Fibroblast of lung (primary cell): ENCODE measurements at regions not wholly inside any gene's neighbourhood (a gene's known extent, or its start where the extent isn't known, plus 50 kb on each side); places are given as distances from the start of the nearest gene placed in this dataset.

ENCODE experiments used
- DNase-seq, 2 donors: peaks; one replicate each; pipeline versions ENCODE4 v3.0.0 to v3.0.0-alpha.2; 2010; ENCODE audit warnings: low read depth in 2 of 2
- H2AFZ ChIP-seq: 2 replicates; pipeline ENCODE4 v1.5.1; 2012; ENCODE audit warnings: low read length, control low read depth, inconsistent platforms
- H3K27ac ChIP-seq: 2 replicates; pipeline ENCODE4 v1.5.1; 2011; ENCODE audit warnings: low read length, control low read depth; ENCODE audit not compliant: insufficient read depth
- H3K27me3 ChIP-seq: 2 replicates; pipeline ENCODE4 v1.5.1; 2011; ENCODE audit warnings: mild to moderate bottlenecking, low read length; ENCODE audit not compliant: control insufficient read depth, insufficient read depth
- H3K36me3 ChIP-seq: 2 replicates; pipeline ENCODE4 v1.5.1; 2011; ENCODE audit warnings: low read length; ENCODE audit not compliant: control insufficient read depth, insufficient read depth
- H3K4me1 ChIP-seq: 2 replicates; pipeline ENCODE4 v1.5.1; 2011; ENCODE audit warnings: low read length; ENCODE audit not compliant: control insufficient read depth, insufficient read depth; ENCODE audit errors: extremely low read depth
- H3K4me2 ChIP-seq: 2 replicates; pipeline ENCODE4 v1.5.1; 2011; ENCODE audit warnings: low read length, control low read depth; ENCODE audit not compliant: insufficient read depth; ENCODE audit errors: extremely low read depth
- H3K4me3 ChIP-seq, 4 experiments: fragments of 200-600 bp in 1 of 4; sonication (generic) in 1 of 4; replicated peaks in 1 of 4; 2 replicates each; pipeline ENCODE4 v1.5.1; 2011 to 2016; ENCODE audit warnings: low read length in 4 of 4, low read depth in 3 of 4, mild to moderate bottlenecking in 3 of 4, control low read depth in 2 of 4, inconsistent platforms in 1 of 4, mixed read lengths in 1 of 4; ENCODE audit not compliant: insufficient read depth in 1 of 4; ENCODE audit errors: control extremely low read depth in 1 of 4
- H3K79me2 ChIP-seq: 2 replicates; pipeline ENCODE4 v1.5.1; 2012; ENCODE audit warnings: mild to moderate bottlenecking, low read length, inconsistent platforms; ENCODE audit not compliant: control insufficient read depth, insufficient read depth
- H3K9ac ChIP-seq: 2 replicates; pipeline ENCODE4 v1.5.1; 2011; ENCODE audit warnings: mild to moderate bottlenecking, low read length, control low read depth; ENCODE audit not compliant: insufficient read depth
- H3K9me3 ChIP-seq: 2 replicates; pipeline ENCODE4 v1.5.1; 2012; ENCODE audit warnings: low read depth, low read length; ENCODE audit not compliant: control insufficient read depth, insufficient read depth
- H4K20me1 ChIP-seq: 2 replicates; pipeline ENCODE4 v1.5.1; 2011; ENCODE audit warnings: low read length; ENCODE audit not compliant: control insufficient read depth, insufficient read depth; ENCODE audit errors: extremely low read depth
- EZH2 ChIP-seq: IDR thresholded peaks from 2 replicates; pipeline ENCODE4 v1.5.1; 2012; ENCODE audit warnings: low read length, control low read depth, mild to moderate bottlenecking; ENCODE audit errors: missing control alignments
- TF ChIP-seq, protein P1 (sequence below), 2 donors: IDR thresholded peaks in 1 of 2; conservative IDR thresholded peaks in 1 of 2; 1 replicate in 1 of 2; 2 replicates in 1 of 2; pipeline ENCODE4 v1.5.1; 2011 to 2012; ENCODE audit warnings: low read length in 2 of 2, control low read depth in 1 of 2, inconsistent platforms in 1 of 2, low read depth in 1 of 2, mild to moderate bottlenecking in 1 of 2

DNA sequence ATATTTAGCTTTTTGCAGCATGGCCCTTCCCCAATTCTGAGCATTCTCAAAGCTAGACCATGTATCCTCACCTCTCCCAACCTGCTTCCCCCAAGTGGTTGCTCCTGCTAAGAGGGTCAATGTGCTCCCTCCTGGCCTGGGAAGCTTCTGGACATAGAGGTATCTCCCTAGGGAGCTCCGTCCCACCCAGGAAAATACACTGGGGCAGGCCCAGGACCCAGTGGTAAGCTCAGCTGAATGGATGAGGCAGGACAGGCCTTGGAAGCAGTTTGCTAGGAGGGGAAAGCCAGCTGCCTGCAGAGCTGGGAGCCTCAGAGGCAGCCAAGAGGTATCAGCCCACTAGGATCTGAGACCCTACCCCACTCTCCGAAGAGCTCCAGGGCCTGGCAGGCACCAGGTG is 1721.6 kb downstream of the TP53TG3F start:
- no peak for DNase-seq
- no peak overlapping the region for H3K4me3 ChIP-seq
- H3K9ac ChIP-seq, result no peak overlapping the region
- H3K4me1 ChIP-seq, result no peaks in the 10 kb centered on the region
- no peak overlapping the region for H3K4me2 ChIP-seq
- H3K36me3 ChIP-seq, result no peaks in the 10 kb centered on the region
- TF ChIP-seq, protein P1, sequence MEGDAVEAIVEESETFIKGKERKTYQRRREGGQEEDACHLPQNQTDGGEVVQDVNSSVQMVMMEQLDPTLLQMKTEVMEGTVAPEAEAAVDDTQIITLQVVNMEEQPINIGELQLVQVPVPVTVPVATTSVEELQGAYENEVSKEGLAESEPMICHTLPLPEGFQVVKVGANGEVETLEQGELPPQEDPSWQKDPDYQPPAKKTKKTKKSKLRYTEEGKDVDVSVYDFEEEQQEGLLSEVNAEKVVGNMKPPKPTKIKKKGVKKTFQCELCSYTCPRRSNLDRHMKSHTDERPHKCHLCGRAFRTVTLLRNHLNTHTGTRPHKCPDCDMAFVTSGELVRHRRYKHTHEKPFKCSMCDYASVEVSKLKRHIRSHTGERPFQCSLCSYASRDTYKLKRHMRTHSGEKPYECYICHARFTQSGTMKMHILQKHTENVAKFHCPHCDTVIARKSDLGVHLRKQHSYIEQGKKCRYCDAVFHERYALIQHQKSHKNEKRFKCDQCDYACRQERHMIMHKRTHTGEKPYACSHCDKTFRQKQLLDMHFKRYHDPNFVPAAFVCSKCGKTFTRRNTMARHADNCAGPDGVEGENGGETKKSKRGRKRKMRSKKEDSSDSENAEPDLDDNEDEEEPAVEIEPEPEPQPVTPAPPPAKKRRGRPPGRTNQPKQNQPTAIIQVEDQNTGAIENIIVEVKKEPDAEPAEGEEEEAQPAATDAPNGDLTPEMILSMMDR (conservative IDR thresholded peaks at IDR 0.05 in 1 of 2, IDR thresholded peaks at IDR 0.05 in 1 of 2; ENCODE audit: low read depth in 1 of 2, low read length in 2 of 2), result no peak
- no peak for TF ChIP-seq EZH2
- no peaks in the 10 kb centered on the region for H3K27me3 ChIP-seq
- H3K79me2 ChIP-seq, result no peaks in the 10 kb centered on the region
- no peak overlapping the region for H2AFZ ChIP-seq
- no peaks in the 10 kb centered on the region for H4K20me1 ChIP-seq
- H3K9me3 ChIP-seq, result no peaks in the 10 kb centered on the region
- H3K27ac ChIP-seq, result no peak overlapping the region

DNA sequence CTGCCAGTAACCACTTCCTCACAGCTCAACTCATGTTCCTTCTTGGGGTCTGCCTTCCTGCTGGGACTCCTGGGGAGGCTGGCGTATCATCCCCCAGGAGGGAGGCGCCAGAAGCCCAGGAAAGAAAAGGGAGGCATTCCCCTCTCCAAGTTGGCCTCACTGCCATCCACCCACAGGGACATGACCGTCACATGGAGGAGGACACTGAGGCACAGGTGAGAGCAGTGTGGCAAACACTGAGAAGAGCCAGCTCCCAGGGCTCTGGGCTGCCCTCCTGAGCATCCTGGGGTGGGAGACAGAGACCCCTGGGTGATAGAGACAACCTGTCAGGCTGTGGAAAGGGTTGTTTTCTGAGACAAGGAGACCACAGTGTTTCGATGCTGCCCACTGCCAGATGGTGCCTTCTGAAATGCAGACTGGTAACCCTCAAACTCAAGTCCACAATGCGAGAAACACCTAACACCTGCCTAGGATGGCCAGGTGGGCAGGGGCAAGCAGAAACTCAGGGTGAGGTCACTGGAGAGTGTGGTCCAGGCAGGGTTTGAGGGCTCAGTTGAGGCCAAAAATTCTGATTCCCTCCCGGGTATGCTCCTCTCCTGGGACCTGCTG is 1722.1 kb downstream of the TP53TG3F start:
- Histone ChIP-seq H3K9me3 (no peaks in the 10 kb centered on the region), H3K27ac (no peak overlapping the region), H2AFZ (no peak overlapping the region), H3K4me3 (no peak overlapping the region), H3K27me3 (no peaks in the 10 kb centered on the region), H3K36me3 (no peaks in the 10 kb centered on the region), H4K20me1 (no peaks in the 10 kb centered on the region), H3K9ac (no peak overlapping the region), H3K4me2 (no peak overlapping the region), H3K79me2 (no peaks in the 10 kb centered on the region), H3K4me1 (no peaks in the 10 kb centered on the region)
- TF ChIP-seq EZH2, result no peak
- TF ChIP-seq, protein P1 (conservative IDR thresholded peaks at IDR 0.05 in 1 of 2, IDR thresholded peaks at IDR 0.05 in 1 of 2; ENCODE audit: low read depth in 1 of 2, low read length in 2 of 2), result no peak
- DNase-seq, result no peak

GRCh38 chr16:35182043-35182677 is 1722.7 kb downstream of the TP53TG3F start:
- H3K9ac ChIP-seq, result no peak overlapping the region
- no peaks in the 10 kb centered on the region for H4K20me1 ChIP-seq
- no peak overlapping the region for H3K4me3 ChIP-seq
- H3K27me3 ChIP-seq, result no peaks in the 10 kb centered on the region
- DNase-seq, result no peak
- H3K36me3 ChIP-seq, result no peaks in the 10 kb centered on the region
- H3K27ac ChIP-seq, result no peak overlapping the region
- H3K9me3 ChIP-seq, result no peaks in the 10 kb centered on the region
- no peaks in the 10 kb centered on the region for H3K4me1 ChIP-seq
- H3K79me2 ChIP-seq, result no peaks in the 10 kb centered on the region
- no peak overlapping the region for H3K4me2 ChIP-seq
- no peak for TF ChIP-seq EZH2
- TF ChIP-seq, protein P1 (conservative IDR thresholded peaks at IDR 0.05 in 1 of 2, IDR thresholded peaks at IDR 0.05 in 1 of 2; ENCODE audit: low read depth in 1 of 2, low read length in 2 of 2), result no peak
- H2AFZ ChIP-seq, result no peak overlapping the region
